OCI-M2 (cell line): ENCODE measurements at regions not wholly inside any gene's neighbourhood (a gene's known extent, or its start where the extent isn't known, plus 50 kb on each side); places are given as distances from the start of the nearest gene placed in this dataset.

Experiments
- DNase-seq: peaks from one replicate; lab custom pipeline; 2025; ENCODE audit not compliant: unreplicated experiment; lab: John Stamatoyannopoulos, UW

DNA sequence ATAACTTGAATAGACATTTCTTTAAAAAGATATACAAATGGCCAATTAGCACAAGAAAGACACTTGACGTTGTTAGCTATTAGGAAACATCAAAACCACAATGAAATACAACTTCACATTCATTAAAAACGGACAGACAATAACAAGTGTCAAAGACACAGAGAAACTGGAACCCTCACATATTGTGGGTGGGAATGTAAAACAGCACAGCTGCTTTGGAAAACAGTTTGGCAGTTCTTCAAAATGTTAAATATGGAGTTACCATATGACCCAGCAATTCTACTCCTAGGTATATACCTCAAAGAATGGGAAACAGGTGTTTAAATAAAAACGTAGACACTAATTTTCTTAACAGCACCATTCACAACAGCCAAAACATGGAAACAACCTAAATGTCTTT is 100.5 kb upstream of the SLC22A23 start:
- no peak for DNase-seq

DNA sequence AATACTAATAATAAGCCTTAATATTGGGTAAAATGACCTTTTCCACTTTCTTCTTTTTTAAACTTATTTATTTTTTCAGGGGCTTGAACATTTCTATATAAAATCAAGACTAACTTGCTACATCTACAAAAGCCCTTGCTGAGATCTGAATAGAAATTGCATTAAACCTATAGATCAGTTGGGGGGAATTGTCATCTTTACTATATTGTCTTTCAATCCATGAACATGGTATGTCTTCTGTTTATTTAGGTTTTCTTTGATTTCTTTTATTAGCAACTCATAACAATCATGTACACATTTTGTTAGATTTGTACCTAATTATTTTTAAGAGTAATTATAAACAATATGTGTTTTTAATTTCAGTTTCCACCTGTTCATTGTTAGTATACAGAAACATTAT is 96.4 kb upstream of the SLC22A23 start:
- DNase-seq: no peak

DNA sequence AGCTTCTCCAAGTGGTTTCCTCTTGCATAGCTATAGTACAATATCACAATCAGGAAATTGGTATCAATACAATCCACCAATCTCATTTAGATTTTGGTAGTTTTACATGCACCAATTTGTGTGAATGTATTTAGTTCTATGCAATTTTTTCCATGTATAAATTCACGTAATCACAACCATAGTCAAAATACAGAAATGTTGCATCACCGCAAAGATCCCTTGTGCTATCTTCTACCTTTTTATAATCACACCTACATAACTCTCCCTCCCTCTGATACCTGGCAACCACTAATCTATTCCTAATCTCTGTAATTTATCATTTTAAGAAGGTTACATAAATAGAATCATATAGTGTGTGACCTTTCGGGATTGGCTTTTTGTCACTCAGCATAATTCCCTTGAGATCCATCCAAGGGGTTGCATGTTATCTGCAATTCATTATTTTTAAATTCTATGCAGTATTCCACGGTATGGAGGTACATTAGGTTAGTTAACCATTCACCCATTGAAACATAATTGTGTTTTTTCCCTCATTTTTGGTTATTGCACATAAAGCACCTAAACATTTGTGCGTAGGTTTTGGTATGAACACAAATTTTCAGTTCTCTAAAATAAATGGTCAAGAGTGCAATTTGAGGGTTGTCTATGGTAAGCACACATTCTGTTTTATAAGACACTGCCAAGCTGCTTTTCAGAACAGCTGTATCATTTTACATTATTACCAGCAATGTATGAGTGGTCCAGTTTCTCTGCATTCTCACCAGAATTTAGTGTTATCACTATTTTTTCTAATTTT is 95.1 kb upstream of the SLC22A23 start:
- no peak for DNase-seq

DNA sequence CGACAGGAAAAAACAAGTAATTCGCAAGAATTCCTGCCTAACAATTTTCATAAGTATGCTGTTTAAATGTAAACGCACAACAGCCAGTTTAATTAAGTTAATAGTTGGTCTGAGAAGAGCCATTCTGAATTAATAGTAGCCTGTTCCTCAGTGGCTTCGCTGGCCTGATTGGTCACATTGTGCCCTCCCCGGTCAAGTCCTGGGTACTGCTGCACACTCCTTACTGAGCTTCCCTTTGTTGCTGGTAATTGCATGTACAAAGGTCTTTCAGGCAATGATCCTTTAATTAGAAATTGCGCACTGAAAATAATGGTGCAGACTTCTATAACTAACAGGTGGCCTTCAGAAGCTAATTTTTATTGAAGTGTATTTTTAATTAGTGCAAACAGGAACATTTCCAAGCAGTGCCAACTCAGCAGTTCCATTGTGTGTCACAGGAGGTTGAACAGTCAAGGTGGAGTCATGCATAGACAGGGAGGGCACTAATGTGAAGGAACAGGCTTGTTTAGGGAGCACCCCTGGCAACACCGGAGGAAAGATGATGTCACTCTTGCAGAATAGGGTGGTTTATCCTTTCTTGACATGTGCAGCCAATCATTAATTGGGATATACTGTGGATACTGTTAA is 92.6 kb upstream of the SLC22A23 start:
- DNase-seq: no peak

DNA sequence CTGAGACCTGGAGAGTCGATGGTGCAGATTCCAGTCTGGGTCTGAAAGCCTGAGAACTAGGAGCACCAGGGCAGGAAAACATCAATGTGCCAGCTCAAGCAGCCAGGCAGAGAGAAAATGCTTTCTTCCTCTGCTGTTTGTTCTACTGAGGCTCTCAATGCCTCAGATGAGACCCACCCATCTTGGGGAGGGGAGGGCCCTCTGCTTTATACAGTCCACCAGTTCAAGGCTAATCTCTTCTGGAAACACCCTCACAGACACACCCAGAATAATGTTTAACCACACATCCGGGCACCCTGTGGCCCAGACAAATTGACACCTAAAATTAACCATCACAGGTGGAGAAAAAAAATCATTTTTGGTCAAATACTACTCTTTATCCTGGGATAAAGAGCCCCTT is 89.3 kb upstream of the SLC22A23 start:
- DNase-seq: no peak

DNA sequence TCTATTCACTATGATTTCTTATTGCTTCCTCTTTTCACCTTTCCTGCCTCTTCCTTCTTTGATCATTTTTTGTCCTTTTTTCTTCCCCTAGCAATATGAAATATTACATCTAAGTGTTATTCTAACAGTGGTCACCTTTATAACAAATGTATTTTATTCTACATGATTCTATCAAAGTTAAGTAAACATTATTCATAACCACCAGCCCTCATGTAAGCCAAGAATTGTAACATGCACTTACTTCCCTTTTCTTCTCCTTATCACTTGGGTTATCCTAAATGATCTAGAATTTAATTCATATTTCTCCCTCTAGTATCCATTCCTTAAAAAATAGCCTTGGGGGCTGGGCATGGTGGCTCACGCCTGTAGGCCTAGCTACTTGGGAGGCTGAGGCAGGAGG is 88.3 kb upstream of the SLC22A23 start:
- no peak for DNase-seq

DNA sequence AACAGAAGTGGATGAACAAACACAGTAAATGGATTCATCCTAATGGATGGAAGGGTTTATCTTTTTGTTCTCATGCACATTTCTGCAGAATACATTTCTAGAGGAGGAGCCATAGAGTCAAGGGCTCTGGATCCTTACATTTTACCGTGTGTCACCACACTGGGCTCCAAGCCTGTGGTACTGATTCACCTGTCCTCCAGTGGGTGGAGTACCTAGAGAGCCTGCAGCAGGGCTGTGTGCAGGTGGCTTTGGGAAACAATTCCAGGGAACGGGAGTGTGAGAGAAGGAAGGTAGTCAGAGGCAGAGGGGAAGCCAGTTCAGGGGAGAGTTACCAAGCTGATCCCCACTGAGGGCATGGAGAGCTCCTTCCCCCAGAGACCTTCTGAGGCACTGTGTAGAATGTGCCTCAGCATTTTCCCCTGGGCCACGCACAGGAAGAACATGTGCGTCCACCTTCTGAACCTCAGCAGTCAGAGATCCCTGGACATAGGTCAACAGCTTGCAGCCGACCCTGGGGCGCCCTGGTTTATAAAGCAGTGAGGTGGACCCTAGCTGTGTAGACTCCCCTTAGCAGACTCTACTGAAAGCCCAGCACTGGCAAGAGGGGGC is 85.3 kb upstream of the SLC22A23 start:
- DNase-seq: no peak

DNA sequence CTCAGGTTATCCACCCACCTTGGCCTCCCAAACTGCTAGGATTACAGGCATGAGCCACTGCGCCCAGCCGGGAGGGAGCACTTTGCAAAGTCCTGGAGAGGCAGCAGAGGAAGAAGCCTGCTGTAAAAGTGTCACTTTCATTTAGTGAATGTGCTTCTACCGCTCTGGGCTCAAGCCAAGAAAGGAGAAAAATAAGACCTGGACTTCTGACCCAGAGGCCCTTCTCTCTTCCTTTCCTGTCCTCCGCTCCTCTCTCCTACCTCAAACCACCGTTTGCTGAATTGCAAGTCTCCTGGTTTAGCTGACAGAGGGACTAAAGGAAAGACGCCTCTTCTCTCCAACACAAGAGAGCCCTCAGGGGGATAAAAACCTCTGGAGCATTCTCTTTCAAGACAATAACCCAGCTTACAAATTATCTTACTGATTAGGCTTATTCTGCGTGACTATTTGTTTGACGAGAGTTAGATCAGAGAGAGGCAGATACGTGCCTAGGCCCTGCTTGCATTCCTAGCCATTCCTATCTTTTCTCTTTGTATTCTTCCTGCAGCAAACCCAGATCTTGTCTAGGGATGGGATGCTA is 84.2 kb upstream of the SLC22A23 start:
- DNase-seq: no peak

DNA sequence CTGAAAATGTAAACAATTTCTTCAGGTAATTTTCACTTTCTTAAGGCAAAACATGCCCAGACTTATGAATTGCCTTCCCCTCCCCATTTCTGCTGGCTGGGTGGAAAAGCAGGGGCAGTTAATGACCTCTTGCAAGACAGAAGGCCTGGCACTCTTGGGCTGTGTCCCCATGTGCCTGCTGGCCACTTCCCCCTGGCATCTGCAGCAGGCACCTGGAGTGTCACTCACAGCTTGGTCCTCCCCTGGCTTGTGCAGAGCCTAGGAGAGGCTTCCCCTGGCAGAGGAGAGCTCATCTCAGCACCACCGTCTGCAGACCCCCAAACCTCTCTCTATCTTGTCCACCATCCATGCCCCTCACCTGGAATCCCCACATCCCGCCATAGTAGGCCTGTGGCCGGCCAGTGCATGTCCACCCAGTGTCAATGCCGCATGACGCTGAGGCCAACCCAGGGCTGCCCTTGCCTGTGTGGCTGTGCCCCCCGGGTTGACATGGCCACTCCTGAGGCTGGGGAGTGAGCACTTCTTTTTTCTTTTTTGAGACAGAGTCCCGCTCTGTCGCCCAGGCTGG is 83.5 kb upstream of the SLC22A23 start:
- DNase-seq: no peak

DNA sequence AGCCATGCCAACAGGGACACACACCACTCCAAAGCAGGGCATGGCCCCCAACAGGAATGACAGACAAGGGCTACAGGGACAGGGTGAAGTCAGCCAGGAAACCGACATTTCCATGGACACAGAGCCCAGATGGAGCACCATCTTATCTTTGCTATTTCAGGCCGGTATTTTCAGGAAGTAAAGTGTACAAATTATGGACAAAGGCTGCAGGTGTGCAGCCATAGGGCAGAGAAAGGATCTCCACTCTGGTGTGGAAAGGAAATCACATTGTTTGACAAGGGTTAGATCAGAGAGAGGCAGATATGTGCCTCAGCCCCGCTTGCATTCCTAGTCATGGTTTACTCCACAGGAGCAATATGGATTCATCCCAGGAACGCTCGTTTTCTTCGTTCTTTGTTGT is 81.7 kb upstream of the SLC22A23 start:
- no peak for DNase-seq

DNA sequence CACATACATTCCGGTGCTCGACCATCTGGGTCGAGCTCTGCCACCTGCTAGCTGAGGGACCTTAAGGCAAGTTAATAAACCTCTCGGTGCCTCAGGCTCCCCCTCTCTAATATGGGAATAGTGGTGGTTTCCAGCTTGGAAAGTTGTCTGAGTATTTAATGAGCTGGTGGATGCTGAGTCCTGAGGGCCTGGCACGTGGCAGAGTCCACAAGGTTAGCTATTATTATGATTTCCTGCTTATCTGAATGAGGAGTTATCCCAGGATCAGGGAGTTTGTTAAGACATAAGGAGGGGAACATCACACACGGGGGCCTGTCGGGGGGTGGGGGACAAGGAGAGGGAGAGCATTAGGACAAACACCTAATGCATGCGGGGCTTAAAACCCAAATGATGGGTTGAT is 80.1 kb upstream of the SLC22A23 start:
- DNase-seq: no peak

DNA sequence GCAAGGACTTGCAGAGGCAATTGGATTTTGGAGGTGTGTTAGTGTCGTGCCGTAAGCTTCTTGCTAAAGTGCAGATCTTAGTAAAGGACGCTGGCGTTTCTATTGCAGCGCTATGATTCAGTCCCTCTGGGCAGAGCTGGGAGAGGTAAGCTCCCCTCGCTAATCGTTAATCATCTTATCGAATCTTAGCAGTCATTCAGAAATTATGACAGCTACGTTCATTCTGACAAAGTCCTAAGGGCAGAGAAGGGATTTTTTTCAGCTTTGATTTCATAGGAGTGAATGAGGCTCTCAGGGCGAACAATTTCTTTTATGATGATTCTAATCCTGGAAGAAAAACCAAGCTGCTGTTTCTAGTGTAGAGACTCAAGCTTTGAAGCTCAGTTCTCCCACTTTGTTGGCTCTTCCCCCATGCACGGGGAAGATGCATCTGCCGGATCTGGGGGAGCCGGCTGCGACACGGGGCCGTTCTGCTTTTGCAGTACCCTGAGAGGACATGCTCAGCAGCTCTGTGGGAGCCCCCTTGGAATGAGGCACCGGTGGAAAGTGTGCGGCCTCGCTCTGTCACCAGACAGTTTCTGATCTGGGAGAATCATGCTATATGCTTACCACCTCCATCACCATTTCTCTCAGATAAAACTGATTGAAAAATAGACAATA is 79.1 kb upstream of the SLC22A23 start:
- DNase-seq: no peak

DNA sequence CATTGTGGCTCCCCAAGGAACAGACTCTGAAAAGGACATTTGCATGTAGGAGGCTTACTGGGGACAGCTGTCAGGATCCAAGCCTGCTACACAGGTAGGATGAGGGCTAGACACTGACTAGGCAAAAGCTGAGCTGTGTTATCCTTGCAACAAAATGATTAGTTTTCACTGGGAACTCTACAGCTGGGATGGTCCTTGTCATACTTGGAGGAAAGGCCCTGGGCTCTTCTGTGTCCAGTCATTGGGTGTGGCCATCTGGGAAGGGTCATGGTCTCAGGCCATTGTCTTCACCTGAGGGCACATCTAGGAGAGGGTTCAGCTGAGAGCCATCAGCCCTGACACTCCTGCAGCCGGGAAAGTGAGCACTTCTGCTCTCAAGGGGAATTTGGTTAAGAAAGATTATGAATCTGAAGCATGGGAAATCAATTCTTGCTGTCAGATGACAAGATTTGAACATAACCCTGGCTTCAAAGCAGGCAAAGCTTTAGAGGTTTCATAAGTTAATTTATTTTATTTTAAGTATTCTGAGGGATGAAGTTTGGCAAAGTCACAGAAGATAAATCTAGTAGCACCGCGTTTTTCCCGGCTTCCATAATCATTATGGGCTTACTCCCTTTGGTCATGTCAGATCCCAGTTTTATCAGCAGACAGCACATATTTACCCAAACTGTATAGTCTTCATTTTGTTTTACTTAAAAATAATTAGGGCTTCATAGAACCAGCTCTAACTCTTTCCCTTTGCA is 78.4 kb upstream of the SLC22A23 start:
- no peak for DNase-seq

DNA sequence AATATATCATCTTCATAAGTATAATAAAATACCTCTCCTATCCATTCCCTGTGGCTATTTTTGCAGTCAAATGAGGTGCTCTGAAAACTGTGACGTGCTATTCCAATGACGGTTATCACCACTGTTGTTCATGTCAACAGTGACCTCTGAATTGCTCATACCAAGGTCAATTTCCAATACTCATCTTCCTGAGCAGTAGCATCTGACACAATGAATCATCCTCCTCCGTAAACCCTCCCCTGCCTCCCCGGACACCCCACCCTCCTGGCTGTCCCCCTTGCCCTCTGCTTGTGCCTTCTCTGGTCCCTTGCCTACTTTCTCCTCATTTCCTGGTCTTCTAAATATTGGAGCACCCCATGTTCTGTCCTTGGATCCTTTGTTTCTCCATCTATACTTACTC is 77.7 kb upstream of the SLC22A23 start:
- no peak for DNase-seq

DNA sequence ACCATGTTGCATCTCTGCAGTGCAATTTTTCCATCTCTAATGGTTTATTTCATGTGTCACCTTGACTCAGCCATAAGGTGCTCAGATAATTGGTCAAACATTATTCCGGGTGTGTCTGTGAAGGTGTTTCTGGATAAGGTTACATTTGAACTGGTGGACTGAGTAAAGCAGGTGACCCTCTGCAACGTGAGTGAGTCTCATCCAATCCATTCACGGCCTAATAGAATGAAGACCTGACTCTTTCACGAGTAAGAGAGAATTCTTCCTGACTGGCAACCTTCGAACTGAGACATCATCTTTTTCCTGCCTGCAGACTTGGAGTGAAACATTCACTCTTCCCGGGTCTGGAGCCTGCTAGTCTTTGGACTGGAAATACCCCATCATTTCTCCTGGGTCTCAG is 77.1 kb upstream of the SLC22A23 start:
- DNase-seq: no peak

DNA sequence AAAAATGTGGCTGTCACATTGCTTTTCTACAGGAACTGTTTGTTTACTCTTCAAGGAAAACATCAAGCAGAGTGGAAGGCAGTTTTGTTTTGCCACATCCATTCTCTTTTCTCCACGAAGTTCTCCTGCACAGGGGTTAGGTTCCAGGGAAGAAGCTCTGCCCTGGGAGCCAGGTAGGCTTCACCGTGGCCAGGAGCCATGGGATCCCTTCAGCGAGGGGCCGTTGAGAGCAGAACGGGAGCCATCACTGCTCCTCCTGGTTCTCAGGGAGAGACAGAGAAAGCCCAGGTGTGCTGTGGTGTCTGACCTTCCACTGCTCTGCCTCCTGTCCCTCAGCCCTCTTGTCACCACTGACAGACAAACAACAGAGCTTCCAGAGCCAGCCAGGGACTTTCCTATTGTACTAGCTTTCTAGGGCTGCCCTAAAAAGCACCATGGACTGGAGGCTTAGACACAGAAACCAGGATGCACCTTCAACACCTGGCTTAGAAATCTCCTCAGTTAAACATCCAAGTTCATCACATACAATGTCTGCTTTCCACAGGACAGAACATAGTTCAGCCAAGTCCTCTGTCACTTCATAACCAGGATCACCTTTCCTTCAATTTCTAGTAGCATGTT is 75.6 kb upstream of the SLC22A23 start:
- no peak for DNase-seq

DNA sequence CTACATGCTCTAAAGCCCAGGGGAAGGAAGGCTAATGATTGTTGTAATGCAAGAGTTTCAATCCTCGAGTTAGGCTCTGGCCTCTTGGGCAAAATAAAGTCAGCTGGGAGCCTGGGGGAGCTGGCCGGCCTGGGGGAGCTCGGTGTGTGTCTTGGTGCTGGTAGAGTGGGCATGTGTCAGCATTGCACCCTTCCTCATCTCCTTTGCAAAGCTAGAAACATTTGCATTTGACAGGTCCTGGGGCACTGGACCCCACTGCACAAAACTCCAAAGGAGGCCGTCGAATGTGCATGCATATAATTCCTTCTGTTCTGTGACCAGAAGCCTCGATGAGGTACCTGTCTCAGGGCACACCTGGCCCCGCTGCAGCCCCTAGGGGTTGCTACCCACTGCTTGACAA is 74.6 kb upstream of the SLC22A23 start:
- DNase-seq: no peak

DNA sequence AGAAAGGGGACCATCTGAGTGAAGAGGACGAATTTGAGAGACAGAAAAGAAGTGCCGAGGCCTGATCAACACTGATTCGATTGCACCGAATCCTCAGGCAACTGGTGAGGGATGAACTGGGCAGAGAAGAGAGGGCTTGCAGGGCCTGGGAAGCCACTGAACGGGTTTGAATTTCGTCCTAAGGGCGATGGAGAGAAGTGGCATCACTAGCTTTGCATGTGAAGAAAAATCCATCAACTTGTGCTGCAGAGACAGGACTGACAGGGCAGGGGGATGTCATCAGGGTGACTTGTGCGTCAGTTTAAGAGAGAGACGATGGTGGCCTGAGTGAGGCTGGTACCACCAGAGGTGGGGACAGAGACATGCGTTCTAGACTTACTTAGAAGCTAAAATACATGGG is 73.7 kb upstream of the SLC22A23 start:
- no peak for DNase-seq

DNA sequence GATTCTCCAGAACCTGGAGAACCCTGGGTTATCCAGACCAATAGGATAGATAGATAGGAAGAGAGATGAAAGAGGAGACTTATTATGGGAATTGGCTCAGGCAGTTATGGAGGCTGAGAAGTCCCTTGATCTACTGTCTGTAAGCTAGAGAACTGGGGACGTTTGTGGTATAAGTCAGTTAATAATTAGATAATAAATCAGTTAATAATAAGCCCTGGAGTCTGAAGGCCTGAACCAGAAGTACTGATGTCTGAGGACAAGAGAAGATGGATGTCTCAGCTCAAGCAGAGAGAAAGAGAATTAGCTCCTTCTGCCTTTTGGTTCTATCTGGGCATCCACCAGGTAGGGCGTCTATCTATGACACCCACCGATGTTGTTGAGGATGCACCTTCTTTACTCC is 72.9 kb upstream of the SLC22A23 start:
- DNase-seq: no peak

DNA sequence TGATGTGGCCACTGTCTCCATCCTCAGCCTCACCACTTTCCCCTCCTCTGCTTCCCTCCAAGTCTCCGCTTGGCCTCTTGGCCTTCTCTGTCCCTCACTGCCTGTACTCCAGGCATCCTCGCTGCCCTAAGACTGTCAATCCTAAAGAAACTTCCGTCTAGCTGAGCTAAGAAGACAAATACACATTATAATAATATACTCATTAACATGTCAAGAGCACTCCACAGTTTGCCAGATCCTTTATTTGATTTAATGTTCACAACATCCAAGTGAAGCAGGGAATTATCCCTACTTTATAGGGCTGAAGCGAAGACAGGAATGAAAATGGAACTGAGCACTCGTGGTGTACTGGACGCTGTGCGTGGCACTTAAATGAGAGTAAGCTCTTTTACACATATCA is 72.4 kb upstream of the SLC22A23 start:
- no peak for DNase-seq
